CD4-positive, alpha-beta T cell treated with Interleukin-21 for 1 hour (primary cell): ENCODE measurements at regions not wholly inside any gene's neighbourhood (a gene's known extent, or its start where the extent isn't known, plus 50 kb on each side); places are given as distances from the start of the nearest gene placed in this dataset.

Experiments
- DNase-seq: peaks from one replicate; pipeline ENCODE4 v3.0.0-alpha.2; 2020

DNA sequence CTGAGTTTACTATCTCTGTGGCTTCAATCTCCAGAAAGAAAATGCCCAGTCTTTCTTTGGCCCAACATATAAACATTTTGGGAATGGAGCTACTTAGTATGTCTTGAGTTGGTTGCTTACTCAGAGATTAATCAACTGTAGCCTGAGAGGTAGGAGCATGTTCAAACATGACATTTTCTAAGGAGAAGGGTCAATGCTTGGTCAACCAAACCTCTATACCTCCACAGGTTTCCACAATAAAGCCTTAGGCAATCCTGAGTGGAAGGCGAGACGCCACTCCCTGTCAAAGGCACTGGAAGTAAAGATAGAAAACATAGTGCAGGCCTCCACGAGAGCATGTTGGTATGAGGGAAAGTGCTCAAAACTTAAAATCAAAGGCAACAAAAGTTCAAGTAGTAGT, 411.4 kb downstream of the KCTD16 start:
- DNase-seq = no peak

DNA sequence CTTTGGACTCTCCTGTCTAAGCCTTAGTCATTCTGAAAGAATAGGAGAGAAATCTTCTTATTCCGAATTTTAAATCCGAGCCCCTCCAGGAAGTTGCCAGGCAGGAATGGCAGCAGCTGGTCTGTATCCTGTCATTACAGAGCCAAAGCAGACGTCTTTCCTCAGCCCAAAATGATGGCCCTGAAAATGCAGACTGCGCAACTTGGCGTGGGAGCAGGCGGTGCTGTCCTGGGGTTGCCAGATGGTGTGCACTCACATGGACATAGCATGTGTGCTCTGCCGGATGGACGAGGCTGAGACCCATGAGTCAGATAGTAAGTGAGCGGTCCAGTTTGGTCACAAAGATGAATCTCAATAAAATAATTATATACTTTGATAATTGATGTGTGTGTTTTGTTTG, 410.4 kb downstream of the KCTD16 start:
- no peak for DNase-seq

DNA sequence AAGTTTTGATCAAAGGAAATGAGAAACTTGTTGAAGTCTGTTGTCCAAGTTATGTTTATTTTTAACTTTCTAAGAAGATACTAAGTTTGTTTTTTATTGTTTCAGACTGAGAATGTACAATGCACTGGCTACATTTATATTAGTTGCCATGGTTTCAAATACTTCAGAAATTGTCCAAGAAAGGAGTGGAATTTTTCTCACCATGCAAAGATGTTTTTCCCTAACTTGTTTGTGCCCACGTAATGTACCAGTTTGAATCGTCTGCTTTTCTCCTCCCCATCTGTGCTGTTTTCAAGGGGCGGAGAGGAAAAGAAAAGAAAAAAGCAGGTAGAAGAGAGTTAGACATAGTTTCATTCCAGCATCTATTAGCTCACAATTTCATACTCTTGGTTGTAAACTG, 407.0 kb downstream of the KCTD16 start:
- DNase-seq = no peak

DNA sequence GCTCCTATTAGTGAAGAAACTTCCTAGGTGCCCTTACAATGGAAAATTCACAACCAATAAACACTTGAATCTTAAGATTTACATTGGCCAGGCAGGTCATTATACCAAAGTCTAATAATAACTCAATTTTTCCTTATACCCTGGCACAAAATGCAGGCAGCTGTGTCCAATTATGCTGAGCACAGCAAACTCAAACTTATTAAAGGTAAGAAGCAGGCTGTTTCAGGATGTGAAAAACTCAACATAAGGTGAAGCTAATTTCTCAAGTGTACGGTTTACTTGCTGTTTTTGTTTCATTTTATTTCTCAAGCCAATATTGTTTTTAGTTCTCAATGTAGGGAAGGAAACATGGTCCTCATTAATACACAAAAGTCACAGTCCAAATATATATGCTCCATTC, 405.1 kb downstream of the KCTD16 start:
- DNase-seq = no peak

DNA sequence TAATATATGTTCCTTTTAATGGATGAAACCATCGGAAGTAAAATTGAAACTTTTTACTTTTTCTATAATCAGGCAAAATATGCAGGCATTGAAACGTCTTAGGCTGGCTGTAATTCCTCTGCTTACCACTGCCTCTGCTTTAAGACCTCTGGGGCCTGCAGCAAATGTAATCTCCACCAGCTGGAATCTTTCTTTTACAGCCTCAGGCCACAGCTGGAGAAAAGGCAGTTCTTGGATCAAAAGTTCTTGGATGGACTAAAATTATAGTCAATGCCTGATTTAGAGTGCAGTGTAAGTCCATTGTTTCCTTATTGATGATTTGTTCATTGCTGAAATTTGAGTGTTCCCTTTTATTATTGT, 396.7 kb downstream of the KCTD16 start:
- no peak for DNase-seq

DNA sequence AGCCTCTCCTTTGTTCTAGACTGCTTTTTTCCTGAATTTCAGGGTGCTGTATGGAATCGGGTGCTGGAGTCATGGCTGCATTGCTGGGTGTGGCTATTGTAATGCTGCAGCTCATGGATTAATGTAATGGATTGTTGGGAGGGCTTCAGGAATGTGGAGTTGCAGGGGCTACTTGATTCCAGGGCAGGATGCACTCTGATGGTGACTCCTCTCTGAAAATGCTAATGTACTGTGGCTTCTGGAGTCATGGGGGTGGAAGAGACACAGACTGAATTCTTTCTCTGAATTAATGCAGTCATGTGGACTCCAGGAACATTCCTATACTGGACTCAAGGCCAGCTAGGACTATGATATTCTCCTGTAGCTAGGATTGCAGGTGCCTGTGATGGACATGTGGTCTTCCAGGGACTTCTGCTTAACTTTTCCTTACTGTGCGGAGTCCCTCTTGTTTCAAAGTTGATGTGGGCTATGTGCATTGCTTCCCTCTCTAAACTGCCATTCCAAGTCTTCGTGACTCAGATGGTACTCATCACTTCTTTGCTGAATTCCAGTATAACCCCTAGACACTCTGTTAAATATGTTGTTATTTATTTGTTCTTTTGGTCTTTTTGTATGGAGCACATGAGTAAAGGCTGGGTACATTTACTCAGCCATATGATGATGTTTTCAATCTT, 396.2 kb downstream of the KCTD16 start:
- DNase-seq = no peak

DNA sequence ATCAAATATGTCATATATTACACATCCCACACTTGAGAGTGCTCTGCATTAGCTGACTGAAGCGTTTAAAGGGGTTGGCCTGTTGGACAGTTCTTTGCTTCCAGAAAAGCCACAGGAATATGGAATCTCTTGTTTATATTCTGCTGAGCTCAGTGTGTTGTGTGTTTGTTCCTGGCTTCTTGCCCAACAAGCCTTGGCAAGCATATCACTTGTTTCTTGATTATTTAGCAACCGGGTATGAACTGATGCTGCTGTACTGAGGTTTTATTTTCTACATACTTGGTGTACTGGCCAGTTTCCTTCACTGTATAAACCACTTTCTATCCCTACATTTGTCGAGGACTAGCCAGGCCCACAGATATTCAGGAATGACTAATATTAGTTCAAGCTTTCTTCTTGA, 378.9 kb downstream of the KCTD16 start:
- DNase-seq = no peak

DNA sequence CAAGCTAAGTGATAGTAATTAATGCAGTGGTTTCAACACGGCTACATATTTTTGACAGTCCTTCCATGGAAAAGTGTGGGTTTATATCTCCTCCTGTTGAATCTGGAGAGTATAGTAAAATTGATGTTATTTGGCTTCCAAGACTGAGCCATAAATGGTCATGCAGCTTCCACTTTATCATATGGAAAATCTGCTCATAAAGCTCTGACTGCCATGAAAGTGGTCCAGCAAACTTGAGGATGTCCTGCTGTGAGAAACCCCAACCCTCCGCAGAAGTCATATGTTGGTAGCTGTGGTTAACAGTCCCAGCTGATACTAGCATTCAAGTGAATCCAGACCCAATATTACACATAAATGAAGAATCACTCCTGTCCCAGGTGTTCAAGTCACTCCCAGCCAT, 378.3 kb downstream of the KCTD16 start:
- no peak for DNase-seq

DNA sequence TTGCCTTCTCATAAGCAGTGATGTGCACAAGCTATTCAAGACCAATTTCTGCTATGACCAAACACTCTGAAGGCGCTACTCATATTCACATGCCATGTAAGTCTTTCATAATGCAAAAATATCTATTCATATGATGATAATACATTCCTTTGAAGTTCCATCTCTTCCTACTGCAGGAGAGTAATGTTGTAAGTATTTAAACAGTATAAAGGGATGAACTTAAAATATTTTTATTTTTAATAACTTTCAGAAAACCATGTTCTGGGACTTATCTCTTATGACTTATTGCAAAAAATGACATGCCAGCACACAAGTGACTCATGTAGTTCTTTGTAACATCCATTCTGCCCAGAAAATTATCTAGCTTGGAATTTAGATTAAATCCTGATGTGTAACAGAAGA, 376.4 kb downstream of the KCTD16 start:
- DNase-seq = no peak

DNA sequence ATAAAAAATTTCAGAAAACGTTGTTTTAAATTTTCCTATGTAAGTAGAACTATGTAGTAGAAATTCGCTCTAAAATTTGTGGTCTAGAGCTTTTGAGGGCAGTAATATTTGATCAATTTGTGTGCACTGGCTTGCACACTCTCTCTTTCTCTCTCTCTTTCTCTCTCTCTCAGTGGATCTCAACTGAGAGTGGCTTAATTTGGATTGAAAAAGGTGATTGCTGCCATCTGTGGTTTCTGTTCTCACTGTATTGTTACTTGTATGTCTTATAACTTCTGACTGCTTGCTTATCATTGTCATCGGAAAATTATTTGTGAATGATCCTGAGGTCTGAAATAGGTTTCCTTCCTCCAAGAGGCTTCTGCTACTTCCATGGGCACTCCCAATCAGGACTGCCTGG, 368.2 kb downstream of the KCTD16 start:
- no peak for DNase-seq
